B cell (primary cell): ENCODE measurements at regions not wholly inside any gene's neighbourhood (a gene's known extent, or its start where the extent isn't known, plus 50 kb on each side); places are given as distances from the start of the nearest gene placed in this dataset.

ENCODE experiments used
- ATAC-seq: fragments of 200-7000 bp; cut with Tn5 transposase; one replicate; pipeline ENCODE4 v1.10.0; 2021; ENCODE audit warnings: low read depth, mild to moderate bottlenecking, moderate number of reproducible peaks, moderate library complexity
- CTCF ChIA-PET: fragments of 350-600 bp; sonication (Branson Sonifier 250); formaldehyde crosslinking; loops from one replicate; lab custom pipeline; 2021; ENCODE audit warnings: antibody characterized with exemption, inconsistent platforms; lab: Charles Lee
- POLR2A ChIA-PET: fragments of 350-600 bp; sonication (Branson Sonifier 250); formaldehyde crosslinking; loops from one replicate; lab custom pipeline; 2021; ENCODE audit warnings: antibody characterized with exemption; lab: Charles Lee
- DNase-seq: peaks from one replicate; pipeline ENCODE4 v3.0.0; 2013
- H2AFZ ChIP-seq: 2 replicates; pipeline ENCODE4 v1.6.1; 2012; ENCODE audit warnings: mild to moderate bottlenecking, low read depth, low read length; ENCODE audit not compliant: insufficient read depth, poor library complexity, severe bottlenecking
- H3K27ac ChIP-seq, 2 donors: 1 replicate in 1 of 2; 2 replicates in 1 of 2; pipeline ENCODE4 v1.5.1; 2012 to 2013; ENCODE audit warnings: low read length in 2 of 2, mild to moderate bottlenecking in 2 of 2, moderate library complexity in 1 of 2
- H3K27me3 ChIP-seq, 4 experiments: fragments of 200-600 bp in 1 of 4; sonication (generic) in 1 of 4; replicated peaks in 1 of 4; 1 replicate in 2 of 4; 2 replicates in 2 of 4; pipeline versions ENCODE4 v1.6.1 to v1.7.0; 2013 to 2016; ENCODE audit warnings: low read length in 3 of 4, mild to moderate bottlenecking in 2 of 4, mixed read lengths in 1 of 4, moderate library complexity in 1 of 4; ENCODE audit not compliant: insufficient read depth in 4 of 4, control insufficient read depth in 3 of 4; ENCODE audit errors: control extremely low read depth in 1 of 4
- H3K36me3 ChIP-seq, 2 experiments: replicated peaks in 1 of 2; 1 replicate in 1 of 2; 2 replicates in 1 of 2; pipeline versions ENCODE4 v1.6.1 to v1.7.1; 2013; ENCODE audit warnings: low read length in 1 of 2; ENCODE audit not compliant: insufficient read depth in 2 of 2, control insufficient read depth in 1 of 2; ENCODE audit errors: control extremely low read depth in 1 of 2, extremely low read depth in 1 of 2
- H3K4me1 ChIP-seq, 2 donors: fragments of 200-600 bp in 1 of 2; sonication (generic) in 1 of 2; 1 replicate in 1 of 2; 2 replicates in 1 of 2; pipeline versions ENCODE4 v1.5.1 to v1.6.1; 2013 to 2017; ENCODE audit warnings: low read length in 2 of 2; ENCODE audit not compliant: control insufficient read depth in 2 of 2, insufficient read depth in 2 of 2
- H3K4me2 ChIP-seq: replicated peaks from 2 replicates; pipeline ENCODE3; 2012; ENCODE audit warnings: mild to moderate bottlenecking, low read depth, low read length; ENCODE audit not compliant: poor library complexity, severe bottlenecking
- H3K4me3 ChIP-seq, 5 experiments: fragments of 200-600 bp in 1 of 5; sonication (generic) in 1 of 5; 1 replicate in 3 of 5; 2 replicates in 2 of 5; pipeline versions ENCODE4 v1.5.1 to v1.7.0; 2011 to 2016; ENCODE audit warnings: low read length in 4 of 5, mild to moderate bottlenecking in 4 of 5, low read depth in 2 of 5, control low read depth in 1 of 5, moderate library complexity in 1 of 5; ENCODE audit not compliant: insufficient read depth in 1 of 5; ENCODE audit errors: control extremely low read depth in 1 of 5, extremely low read depth in 1 of 5
- H3K79me2 ChIP-seq: fragments of 200-600 bp; sonication (generic); one replicate; pipeline ENCODE4 v1.6.0; 2016; ENCODE audit warnings: low read length; ENCODE audit not compliant: control insufficient read depth, insufficient read depth
- H3K9ac ChIP-seq: fragments of 200-600 bp; sonication (generic); 2 replicates; pipeline ENCODE4 v1.6.1; 2017; ENCODE audit warnings: mild to moderate bottlenecking, low read length, moderate library complexity
- H3K9me3 ChIP-seq, 3 donors: one replicate each; pipeline versions ENCODE4 v1.6.1 to v1.7.1; 2013; ENCODE audit warnings: low read length in 2 of 3; ENCODE audit not compliant: control insufficient read depth in 2 of 3, insufficient read depth in 1 of 3; ENCODE audit errors: control extremely low read depth in 1 of 3
- H4K20me1 ChIP-seq: 2 replicates; pipeline ENCODE4 v1.6.0; 2012; ENCODE audit warnings: mild to moderate bottlenecking, low read length; ENCODE audit not compliant: insufficient read depth, control insufficient read depth, poor library complexity, severe bottlenecking
- H3K27ac Mint-ChIP-seq: one replicate; pipeline ENCODE4 v1.8.0; 2021; ENCODE audit warnings: mixed read lengths
- H3K27me3 Mint-ChIP-seq: one replicate; pipeline ENCODE4 v1.8.0; 2021; ENCODE audit warnings: mixed read lengths
- H3K4me1 Mint-ChIP-seq: one replicate; pipeline ENCODE4 v1.8.0; 2021; ENCODE audit warnings: mixed read lengths
- H3K4me3 Mint-ChIP-seq: one replicate; pipeline ENCODE4 v1.8.0; 2021; ENCODE audit warnings: mixed read lengths
- H3K9me3 Mint-ChIP-seq: one replicate; pipeline ENCODE4 v1.8.0; 2022; ENCODE audit warnings: mixed read lengths; ENCODE audit not compliant: insufficient read depth
- CTCF ChIP-seq: fragments of 200-600 bp; IDR thresholded peaks from one replicate; pipeline ENCODE4 v1.8.0; 2022; ENCODE audit warnings: antibody characterized with exemption, mild to moderate bottlenecking
- EZH2 ChIP-seq: IDR thresholded peaks from 2 replicates; pipeline ENCODE4 v1.6.1; 2012; ENCODE audit warnings: borderline replicate concordance, low read depth, mild to moderate bottlenecking, moderate library complexity, low read length; ENCODE audit not compliant: insufficient read depth, poor library complexity, severe bottlenecking
- WGBS: methylation state at CpG from one replicate; pipeline ENCODE4 v1.1.5; 2013; ENCODE audit warnings: missing lambda C conversion rate; ENCODE audit not compliant: insufficient coverage; 5-methylcytosine and 5-hydroxymethylcytosine counted together
- intact Hi-C: fragments of 100-400 bp; cut with micrococcal nuclease; formaldehyde crosslinking; loops from one replicate; pipeline ENCODE4 v1.10.0; 2022

DNA sequence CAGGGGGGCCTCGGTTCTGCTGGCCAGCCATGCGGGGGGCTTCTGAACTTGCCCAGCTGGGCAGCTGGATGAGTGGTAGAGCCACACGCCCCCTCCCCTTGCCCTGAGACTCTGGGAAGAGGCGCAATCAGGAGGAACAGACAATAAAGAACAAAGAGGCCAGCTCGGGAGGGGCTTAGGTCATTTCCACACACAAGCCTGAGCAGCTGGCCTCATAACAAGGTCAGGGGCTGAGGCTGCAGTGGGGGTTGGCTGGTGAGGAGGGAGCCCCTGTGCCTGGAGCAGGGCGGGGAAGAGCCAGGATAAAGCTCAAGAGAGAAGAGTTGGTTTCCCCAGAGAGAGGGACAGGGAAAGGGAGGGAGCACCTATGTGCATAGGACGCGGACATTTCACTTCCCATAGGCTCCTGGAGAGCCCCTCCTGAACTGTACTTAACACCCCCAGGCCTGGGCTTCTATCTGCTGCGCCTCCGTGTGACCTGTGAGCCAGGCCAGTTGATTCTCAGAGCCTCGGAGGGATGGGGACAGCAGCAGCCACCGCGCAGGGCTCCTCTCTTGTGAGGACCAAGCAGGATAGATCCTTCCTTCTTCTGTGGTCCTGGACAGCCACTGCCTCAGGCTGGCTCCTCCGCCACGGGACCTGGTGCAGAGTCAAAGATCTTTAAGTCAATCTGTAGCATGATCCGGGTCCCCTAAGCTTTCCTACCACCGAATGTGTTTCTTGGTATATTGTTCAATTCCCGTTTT, 75.3 kb upstream of the GGTA1 start:
- H3K27ac Mint-ChIP-seq = no peak overlapping the region
- Histone ChIP-seq H3K4me1 (no peaks in the 10 kb centered on the region), H3K4me2 (no peak overlapping the region), H3K9me3 (no peaks in the 10 kb centered on the region), H3K36me3 (no peaks in the 10 kb centered on the region), H4K20me1 (no peaks in the 10 kb centered on the region), H3K9ac (no peak overlapping the region), H3K27ac (no peak overlapping the region), H2AFZ (no peak overlapping the region), H3K27me3 (peaks cover 0 to under 1% (median 0%) of the 10 kb centered on the region in 4 experiments), H3K4me3 (no peak overlapping the region), H3K79me2 (no peaks in the 10 kb centered on the region)
- H3K27me3 Mint-ChIP-seq = peaks cover 10% of the 10 kb centered on the region
- CTCF ChIA-PET = interaction anchor here (0.6 to 1.7 kb wide), 3 partner anchors 25 to 852 kb away, joined by 3 to 6 read pairs (median 4); no protein-coding TSS in a partner anchor
- 93% methylated on average over 14 of the region's 18 CpGs for WGBS
- intact Hi-C loops = no loop called here
- H3K4me1 Mint-ChIP-seq = no peaks in the 10 kb centered on the region
- DNase-seq (no peak), ATAC-seq (no peak)
- H3K4me3 Mint-ChIP-seq = no peak overlapping the region
- POLR2A ChIA-PET = no interaction called here
- TF ChIP-seq CTCF = no peak
- TF ChIP-seq EZH2 = no peak
- no peaks in the 10 kb centered on the region for H3K9me3 Mint-ChIP-seq

GRCh38 chr9:121576281-121577075, 75.0 kb upstream of the DAB2IP start:
- WGBS = 92% methylated on average over 6 of the region's 7 CpGs
- H3K9ac ChIP-seq = no peak overlapping the region
- H3K4me3 Mint-ChIP-seq = no peak overlapping the region
- no peaks in the 10 kb centered on the region for H3K4me1 ChIP-seq
- DNase-seq (no peak), ATAC-seq (no peak)
- H3K4me2 ChIP-seq = no peak overlapping the region
- intact Hi-C loops = no loop called here
- H3K4me1 Mint-ChIP-seq = no peaks in the 10 kb centered on the region
- H3K36me3 ChIP-seq = no peaks in the 10 kb centered on the region
- peaks cover 14% of the 10 kb centered on the region for H3K27me3 Mint-ChIP-seq
- TF ChIP-seq EZH2 (no peak), CTCF (no peak)
- H3K27me3 ChIP-seq = peaks cover 0 to 4% (median 1%) of the 10 kb centered on the region in 4 experiments
- no peaks in the 10 kb centered on the region for H3K79me2 ChIP-seq
- ChIA-PET CTCF (no interaction called here), POLR2A (no interaction called here)
- no peaks in the 10 kb centered on the region for H4K20me1 ChIP-seq
- no peaks in the 10 kb centered on the region for H3K9me3 Mint-ChIP-seq
- no peaks in the 10 kb centered on the region for H3K9me3 ChIP-seq
- H3K27ac ChIP-seq = no peak overlapping the region
- no peak overlapping the region for H3K27ac Mint-ChIP-seq
- H3K4me3 ChIP-seq = no peak overlapping the region
- H2AFZ ChIP-seq = no peak overlapping the region
